ENCODE measurements at regions not wholly inside any gene's neighbourhood (a gene's known extent, or its start where the extent isn't known, plus 50 kb on each side); places are given as distances from the start of the nearest gene placed in this dataset.

DNA sequence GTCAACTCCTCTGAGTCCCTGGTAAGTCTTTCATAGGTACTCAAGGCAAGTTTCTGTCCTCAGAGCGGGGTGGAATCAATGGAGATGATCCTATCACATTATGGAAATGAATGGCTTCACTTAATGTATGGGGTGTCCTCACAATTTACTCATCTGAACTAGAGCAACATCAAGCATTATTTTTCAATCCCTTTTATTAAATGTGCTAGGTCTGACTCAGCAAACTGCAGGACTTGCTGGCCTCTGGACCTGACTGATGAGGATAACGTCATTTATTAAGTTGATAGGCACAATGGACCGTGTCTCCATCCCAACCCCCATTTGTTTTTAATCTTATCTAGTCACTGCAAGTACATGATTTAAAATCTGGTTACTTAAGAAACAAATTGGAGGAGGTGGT is 259.2 kb downstream of the NUF2 start:
- TF ChIP-seq CTCF (IDR thresholded peaks at IDR 0.05): no peak
- TF ChIP-seq, protein P1, sequence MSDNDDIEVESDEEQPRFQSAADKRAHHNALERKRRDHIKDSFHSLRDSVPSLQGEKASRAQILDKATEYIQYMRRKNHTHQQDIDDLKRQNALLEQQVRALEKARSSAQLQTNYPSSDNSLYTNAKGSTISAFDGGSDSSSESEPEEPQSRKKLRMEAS (CRISPR knock-in tag; IDR thresholded peaks at IDR 0.05): no peak
- no peak for TF ChIP-seq NFE2L1 (CRISPR knock-in tag; IDR thresholded peaks at IDR 0.05)
- TF ChIP-seq CBFB (CRISPR knock-in tag; IDR thresholded peaks at IDR 0.05; ENCODE audit: low read depth): no peak
- no peak for TF ChIP-seq ATF1 (CRISPR knock-in tag; IDR thresholded peaks at IDR 0.05)
- no peak for TF ChIP-seq KAT7 (CRISPR knock-in tag; IDR thresholded peaks at IDR 0.05; ENCODE audit: borderline replicate concordance)

All from WTC11 (cell line).